Neural crest cell (in vitro differentiated cells): ENCODE measurements at regions not wholly inside any gene's neighbourhood (a gene's known extent, or its start where the extent isn't known, plus 50 kb on each side); places are given as distances from the start of the nearest gene placed in this dataset.

Experiments used
- DNase-seq: peaks from one replicate; pipeline ENCODE4 v3.0.0; 2021; ENCODE audit warnings: low read depth, mixed read lengths, low spot score
- H3K27ac Mint-ChIP-seq: one replicate; pipeline ENCODE4 v1.8.0; 2021; ENCODE audit warnings: mild to moderate bottlenecking, mixed read lengths; ENCODE audit not compliant: unreplicated experiment
- H3K27me3 Mint-ChIP-seq: 2 replicates; pipeline ENCODE4 v1.8.0; 2021; ENCODE audit warnings: low read depth, mild to moderate bottlenecking, mixed read lengths
- H3K36me3 Mint-ChIP-seq: 2 replicates; pipeline ENCODE4 v1.8.0; 2021; ENCODE audit warnings: low read depth, mild to moderate bottlenecking, mixed read lengths
- H3K4me1 Mint-ChIP-seq: 2 replicates; pipeline ENCODE4 v1.8.0; 2021; ENCODE audit warnings: mixed read lengths
- H3K4me3 Mint-ChIP-seq: one replicate; pipeline ENCODE4 v1.8.0; 2021; ENCODE audit warnings: mild to moderate bottlenecking, mixed read lengths
- H3K9me3 Mint-ChIP-seq: 2 replicates; pipeline ENCODE4 v1.8.0; 2021; ENCODE audit warnings: mixed read lengths
- TF ChIP-seq, protein P1 (sequence below): fragments of 200-600 bp; sonication (generic); conservative IDR thresholded peaks from 2 replicates; pipeline ENCODE4 v1.5.0; 2021; ENCODE audit warnings: antibody characterized with exemption, mild to moderate bottlenecking

DNA sequence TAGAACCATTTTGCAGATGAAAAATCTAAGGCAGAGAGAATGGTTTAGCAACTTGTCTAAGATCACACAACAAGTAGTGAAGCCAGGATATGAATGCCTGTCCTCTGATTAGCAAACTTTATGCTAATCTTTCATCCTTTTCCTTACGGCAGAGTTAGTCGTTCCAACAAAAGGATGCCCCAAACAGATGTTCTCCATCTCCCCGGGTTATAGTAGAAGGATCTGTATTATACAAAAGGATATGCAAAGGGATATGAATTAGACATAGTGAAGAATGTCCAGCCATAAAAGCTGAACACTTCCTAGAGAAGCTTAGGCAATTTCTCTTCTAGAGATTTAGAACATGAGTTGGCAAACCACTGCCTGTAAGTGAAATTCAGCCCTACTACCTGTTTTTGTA is 291.6 kb upstream of the DUSP10 start:
- TF ChIP-seq, protein P1, sequence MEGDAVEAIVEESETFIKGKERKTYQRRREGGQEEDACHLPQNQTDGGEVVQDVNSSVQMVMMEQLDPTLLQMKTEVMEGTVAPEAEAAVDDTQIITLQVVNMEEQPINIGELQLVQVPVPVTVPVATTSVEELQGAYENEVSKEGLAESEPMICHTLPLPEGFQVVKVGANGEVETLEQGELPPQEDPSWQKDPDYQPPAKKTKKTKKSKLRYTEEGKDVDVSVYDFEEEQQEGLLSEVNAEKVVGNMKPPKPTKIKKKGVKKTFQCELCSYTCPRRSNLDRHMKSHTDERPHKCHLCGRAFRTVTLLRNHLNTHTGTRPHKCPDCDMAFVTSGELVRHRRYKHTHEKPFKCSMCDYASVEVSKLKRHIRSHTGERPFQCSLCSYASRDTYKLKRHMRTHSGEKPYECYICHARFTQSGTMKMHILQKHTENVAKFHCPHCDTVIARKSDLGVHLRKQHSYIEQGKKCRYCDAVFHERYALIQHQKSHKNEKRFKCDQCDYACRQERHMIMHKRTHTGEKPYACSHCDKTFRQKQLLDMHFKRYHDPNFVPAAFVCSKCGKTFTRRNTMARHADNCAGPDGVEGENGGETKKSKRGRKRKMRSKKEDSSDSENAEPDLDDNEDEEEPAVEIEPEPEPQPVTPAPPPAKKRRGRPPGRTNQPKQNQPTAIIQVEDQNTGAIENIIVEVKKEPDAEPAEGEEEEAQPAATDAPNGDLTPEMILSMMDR, result no peak
- no peaks in the 10 kb centered on the region for H3K27me3 Mint-ChIP-seq
- H3K27ac Mint-ChIP-seq, result no peak overlapping the region
- H3K36me3 Mint-ChIP-seq, result no peaks in the 10 kb centered on the region
- H3K4me1 Mint-ChIP-seq, result no peaks in the 10 kb centered on the region
- no peaks in the 10 kb centered on the region for H3K9me3 Mint-ChIP-seq
- no peak for DNase-seq
- no peak overlapping the region for H3K4me3 Mint-ChIP-seq

DNA sequence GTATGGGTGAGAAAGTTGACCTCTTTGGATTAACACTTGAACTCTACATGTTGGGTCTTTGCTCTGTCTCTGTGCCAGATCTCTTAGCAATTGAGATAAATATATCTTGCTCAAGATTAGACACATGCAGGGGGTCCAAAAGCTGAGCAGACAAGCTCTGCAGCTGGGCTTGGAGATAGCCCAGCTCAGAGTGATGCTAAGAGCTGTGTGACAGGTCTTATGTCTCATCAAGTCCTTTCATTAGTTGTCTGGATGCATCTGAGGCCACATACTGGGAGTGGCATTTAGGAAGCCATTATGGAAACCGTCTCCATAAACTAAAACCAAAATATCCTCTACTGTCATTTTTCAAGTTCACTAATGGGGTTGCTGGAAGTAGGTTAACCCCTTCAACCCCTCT is 289.4 kb upstream of the DUSP10 start:
- Mint-ChIP-seq H3K9me3 (no peaks in the 10 kb centered on the region), H3K27ac (no peak overlapping the region), H3K4me1 (no peaks in the 10 kb centered on the region), H3K4me3 (no peak overlapping the region), H3K27me3 (no peaks in the 10 kb centered on the region), H3K36me3 (no peaks in the 10 kb centered on the region)
- no peak for DNase-seq
- TF ChIP-seq, protein P1, result no peak

DNA sequence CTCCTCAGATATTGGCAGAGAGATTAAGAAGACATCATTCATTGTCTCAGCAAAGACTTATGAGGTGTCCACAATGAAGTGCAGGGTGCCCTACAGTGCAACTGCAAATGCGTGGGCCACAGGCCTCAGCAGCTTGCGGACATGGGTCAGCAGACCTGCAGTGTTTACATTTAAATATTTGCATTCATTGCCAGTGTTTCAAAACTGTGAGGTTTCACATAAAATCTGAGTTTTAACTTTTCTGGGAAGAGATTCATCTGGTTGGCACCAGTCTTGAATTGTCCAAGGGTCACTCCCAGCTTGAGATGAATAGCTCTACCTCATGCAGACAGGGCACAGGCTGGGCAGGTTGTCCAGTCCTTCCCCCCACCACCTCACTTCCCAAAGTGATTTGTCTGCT is 286.8 kb upstream of the DUSP10 start:
- Mint-ChIP-seq H3K4me1 (no peaks in the 10 kb centered on the region), H3K27ac (no peak overlapping the region), H3K27me3 (no peaks in the 10 kb centered on the region), H3K4me3 (no peak overlapping the region), H3K36me3 (no peaks in the 10 kb centered on the region), H3K9me3 (no peaks in the 10 kb centered on the region)
- TF ChIP-seq, protein P1, result no peak
- no peak for DNase-seq

DNA sequence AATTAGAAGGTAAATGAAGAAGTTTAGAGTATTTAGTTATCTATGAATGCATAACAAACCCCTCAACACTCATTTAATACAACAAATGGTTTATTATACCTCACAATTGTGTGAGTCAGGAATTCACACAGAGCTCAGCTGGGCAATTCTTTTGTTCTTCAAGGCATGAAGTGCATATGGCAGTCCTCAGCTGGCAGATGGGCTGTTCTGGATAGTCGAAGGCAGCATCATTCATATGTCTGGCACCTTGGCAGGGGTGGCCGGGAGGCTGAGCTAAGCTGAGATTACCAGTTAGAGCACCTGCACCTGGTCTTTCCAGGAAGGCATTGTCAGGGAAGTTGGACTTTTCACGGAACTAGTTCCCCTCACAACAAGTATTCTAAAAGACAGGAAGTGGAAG is 286.2 kb upstream of the DUSP10 start:
- H3K9me3 Mint-ChIP-seq, result no peaks in the 10 kb centered on the region
- TF ChIP-seq, protein P1, result no peak
- no peak overlapping the region for H3K27ac Mint-ChIP-seq
- H3K27me3 Mint-ChIP-seq, result no peaks in the 10 kb centered on the region
- DNase-seq, result no peak
- no peaks in the 10 kb centered on the region for H3K36me3 Mint-ChIP-seq
- no peaks in the 10 kb centered on the region for H3K4me1 Mint-ChIP-seq
- no peak overlapping the region for H3K4me3 Mint-ChIP-seq

DNA sequence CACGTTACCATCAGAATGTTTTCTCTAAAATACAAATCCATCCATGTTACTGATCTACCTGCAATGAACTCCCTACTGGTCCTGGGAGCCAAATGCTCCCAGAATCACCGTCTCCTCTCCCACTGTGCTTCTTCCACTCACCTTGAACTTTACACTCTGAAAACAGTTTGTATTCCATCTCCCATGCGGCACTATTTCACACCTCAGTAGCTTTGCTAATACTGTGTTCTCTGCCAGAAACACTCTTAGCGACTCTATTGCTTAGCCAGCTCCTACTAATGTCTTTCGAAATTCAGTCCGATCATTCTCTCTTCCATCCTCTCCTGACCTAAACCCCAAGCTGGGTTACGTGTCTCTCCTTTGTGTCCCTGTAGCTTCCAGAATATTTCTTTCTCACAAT is 284.4 kb upstream of the DUSP10 start:
- H3K9me3 Mint-ChIP-seq, result no peaks in the 10 kb centered on the region
- TF ChIP-seq, protein P1, result no peak
- H3K4me1 Mint-ChIP-seq, result no peaks in the 10 kb centered on the region
- DNase-seq, result no peak
- no peak overlapping the region for H3K27ac Mint-ChIP-seq
- no peaks in the 10 kb centered on the region for H3K36me3 Mint-ChIP-seq
- H3K27me3 Mint-ChIP-seq, result no peaks in the 10 kb centered on the region
- no peak overlapping the region for H3K4me3 Mint-ChIP-seq

DNA sequence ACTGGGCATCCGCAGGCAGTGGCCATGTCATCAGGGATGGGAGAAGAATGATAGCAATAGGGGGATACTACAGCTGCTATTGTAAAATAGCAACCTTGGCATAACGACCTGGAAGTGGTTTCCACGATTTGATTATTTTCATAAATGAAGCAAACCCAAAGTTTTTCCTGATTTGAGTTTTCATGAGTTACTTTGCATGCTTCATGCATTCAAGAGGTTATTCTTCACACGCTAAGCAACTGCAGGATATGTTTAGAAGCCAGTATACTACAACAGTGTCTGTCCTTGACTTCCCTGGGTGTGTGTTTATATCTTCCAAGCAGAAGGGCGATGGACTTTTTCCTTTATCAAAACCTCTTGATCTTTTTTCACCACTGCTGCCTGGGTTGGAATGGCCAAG is 281.1 kb upstream of the DUSP10 start:
- no peaks in the 10 kb centered on the region for H3K27me3 Mint-ChIP-seq
- no peaks in the 10 kb centered on the region for H3K9me3 Mint-ChIP-seq
- no peaks in the 10 kb centered on the region for H3K36me3 Mint-ChIP-seq
- no peaks in the 10 kb centered on the region for H3K4me1 Mint-ChIP-seq
- no peak for DNase-seq
- H3K27ac Mint-ChIP-seq, result no peak overlapping the region
- TF ChIP-seq, protein P1, result no peak
- H3K4me3 Mint-ChIP-seq, result no peak overlapping the region
